ENCODE measurements at regions not wholly inside any gene's neighbourhood (a gene's known extent, or its start where the extent isn't known, plus 50 kb on each side); places are given as distances from the start of the nearest gene placed in this dataset.
"Not testable (repeated sequence)": the region's sequence is repeated elsewhere in the genome, so short reads cannot be mapped to it uniquely, and the experiment has no call there.

GRCh38 chr6:139967497-139967896, 593.0 kb upstream of the CITED2 start:
- DNase-seq, result no peak

DNA sequence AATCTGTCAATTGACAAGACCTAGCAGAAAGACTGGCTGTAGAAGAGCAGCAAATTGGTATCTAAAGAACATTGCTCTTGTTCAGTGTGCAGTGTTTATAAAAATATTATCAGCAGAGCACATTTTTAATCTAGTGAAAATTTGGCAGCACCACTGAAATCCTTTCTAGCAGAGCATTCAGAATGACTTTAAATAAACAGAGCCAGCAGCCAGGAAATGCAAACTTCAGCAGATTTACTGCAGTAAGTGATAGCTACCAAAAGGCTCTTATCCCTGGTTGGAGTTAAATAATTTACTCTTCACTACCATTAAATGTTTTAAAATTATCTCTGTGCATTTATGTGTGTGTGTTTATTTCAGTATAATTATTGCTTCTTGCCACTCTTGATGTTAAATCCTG, 590.9 kb upstream of the CITED2 start:
- DNase-seq, result no peak

- no peak for DNase-seq
Measured at GRCh38 chr6:139964737-139965136, 590.3 kb upstream of the CITED2 start.

DNA sequence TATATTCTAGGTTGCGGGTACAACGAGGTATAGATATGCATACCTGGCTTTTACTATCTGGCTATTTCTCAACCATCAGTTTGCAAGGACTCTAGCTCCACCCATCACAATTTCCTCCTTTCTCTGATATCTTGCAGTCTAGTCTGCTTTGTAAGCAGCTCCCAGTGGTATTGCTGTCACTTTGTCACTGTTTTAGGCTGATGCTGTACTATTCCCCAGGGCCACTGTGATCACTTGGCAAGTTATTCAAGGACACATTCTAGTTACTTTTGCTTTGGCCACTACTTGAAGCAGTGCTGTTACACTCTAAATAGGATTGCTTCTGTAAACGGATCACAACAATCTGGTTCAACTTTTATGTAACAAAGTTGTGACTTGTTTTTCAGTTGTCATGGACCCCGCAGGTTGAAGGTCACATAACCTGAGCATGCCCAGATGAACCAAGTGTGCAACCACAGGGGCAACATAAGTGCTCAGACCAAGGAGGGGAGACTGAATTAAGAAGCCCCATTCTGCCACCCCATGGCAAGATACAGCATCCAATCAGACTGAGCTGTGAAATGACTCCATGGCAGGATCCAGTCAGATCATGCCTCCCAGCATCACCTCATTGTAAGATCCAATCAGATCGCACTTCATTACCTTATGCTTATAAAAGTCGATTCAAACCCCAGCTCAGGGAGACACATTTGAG, 588.4 kb upstream of the CITED2 start:
- no peak for DNase-seq

DNA sequence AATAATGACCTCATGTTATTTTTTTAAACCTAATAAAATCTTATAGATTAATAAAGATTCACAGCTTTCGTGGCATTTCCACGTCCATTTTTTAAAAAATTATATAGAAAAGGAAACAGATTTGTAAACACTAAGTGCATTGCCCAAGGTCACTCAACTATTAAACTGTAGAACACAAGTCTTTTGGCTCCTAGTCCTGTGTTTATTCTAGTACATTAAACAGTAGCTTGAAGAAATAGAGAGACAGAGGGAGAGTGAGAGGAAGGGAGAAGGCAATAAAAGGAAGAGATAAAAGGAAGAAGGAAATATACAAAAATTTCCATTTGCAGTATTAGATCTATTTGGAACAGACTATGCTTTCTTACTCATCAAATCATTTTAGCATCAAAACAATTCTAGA, 586.7 kb upstream of the CITED2 start:
- DNase-seq, result no peak

DNA sequence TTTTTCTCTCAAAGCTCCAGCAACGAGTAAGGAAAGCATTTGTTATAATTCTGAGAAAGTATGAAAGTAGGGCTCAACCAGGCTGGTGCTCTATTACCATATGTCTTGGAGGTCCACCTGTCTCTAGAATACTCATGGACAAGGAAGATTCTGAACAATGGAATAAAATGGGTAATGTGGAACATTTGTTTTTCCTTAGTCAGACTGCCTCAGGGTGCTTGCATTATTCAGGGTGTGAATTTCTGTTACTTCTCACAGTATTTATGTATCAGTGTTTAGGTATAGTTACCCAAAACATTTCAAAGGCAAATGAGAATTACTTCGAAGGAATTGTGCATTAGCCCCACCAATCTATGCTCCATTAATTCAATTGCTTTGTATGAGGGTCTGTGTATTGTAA, 586.2 kb upstream of the CITED2 start:
- no peak for DNase-seq

DNA sequence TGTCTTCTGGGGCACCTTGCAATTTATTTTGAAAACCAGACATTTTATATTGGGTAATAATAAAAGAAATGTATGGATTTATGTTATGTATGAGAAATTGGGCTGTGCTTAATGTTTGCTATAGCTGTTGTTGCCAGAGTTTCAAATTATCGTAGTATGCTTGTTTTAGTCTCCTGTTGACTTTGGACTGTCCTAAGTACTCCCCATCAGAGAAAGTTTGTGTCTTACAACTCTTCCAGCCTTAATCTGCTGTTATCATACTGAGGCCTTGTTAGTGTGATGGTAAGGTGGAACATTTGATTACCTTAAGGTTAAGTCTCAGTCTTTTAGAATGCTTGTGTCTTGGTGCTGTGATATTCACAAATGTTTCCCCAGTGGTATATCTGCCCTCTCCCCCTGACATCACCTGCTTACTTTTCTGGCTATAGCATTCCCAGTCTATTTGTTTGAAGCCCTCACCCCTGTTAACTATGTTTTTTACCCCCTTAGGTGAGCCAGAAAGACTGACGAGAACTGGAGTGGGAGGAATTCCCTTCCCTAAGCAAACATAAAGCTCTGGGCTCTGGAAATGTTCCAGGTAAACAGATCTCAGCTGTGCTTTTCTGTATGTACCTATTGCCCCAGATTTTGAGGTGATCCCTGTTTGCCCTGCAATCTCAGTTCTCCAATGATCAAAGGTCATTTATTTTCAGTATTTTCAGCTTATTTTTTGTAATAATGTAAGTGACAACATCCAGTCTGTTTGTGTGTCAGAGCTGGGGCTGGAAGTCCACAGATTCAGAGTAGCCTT, 581.1 kb upstream of the CITED2 start:
- no peak for DNase-seq

GRCh38 chr6:139954463-139955071, 580.1 kb upstream of the CITED2 start:
- no peak for DNase-seq

- DNase-seq, result not testable (repeated sequence)
Measured at GRCh38 chr6:139953780-139954179, 579.3 kb upstream of the CITED2 start.

DNA sequence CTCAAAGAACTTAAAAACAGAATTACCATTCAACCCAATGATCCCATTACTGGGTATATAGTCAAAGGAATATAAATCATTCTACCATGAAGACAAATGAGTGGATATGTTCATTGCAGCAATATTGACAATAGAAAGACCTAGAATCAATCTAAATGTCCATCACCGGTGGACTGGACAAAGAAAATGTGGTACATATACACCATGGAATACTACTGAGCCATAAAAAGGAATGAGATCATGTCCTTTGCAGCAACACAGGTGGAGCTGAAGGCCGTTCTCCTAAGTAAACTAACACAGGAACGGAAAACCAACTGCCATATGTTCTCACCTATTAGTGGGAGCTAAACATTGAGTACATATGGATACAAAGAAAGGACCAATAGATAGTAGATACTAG, 576.7 kb upstream of the CITED2 start:
- no peak for DNase-seq

DNA sequence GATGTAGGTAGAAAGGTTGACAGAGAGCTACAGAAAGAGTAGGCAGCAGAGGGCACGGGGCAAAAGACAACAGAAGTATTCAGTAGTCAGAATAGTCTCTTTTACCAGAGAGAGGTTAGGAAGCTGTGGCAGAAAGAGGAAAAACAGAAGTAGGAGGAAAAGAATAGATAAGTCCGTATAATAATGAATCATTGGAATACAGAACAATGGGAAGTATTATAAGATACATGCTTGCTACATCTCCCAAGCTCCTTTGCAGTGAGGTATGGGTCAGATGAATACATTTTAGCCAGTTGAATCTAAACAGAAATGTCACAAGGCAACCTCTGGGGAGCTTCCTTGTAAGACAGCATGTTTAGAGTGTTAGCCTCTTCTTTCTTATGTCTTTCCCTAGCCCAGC, 570.5 kb upstream of the CITED2 start:
- DNase-seq, result no peak

DNA sequence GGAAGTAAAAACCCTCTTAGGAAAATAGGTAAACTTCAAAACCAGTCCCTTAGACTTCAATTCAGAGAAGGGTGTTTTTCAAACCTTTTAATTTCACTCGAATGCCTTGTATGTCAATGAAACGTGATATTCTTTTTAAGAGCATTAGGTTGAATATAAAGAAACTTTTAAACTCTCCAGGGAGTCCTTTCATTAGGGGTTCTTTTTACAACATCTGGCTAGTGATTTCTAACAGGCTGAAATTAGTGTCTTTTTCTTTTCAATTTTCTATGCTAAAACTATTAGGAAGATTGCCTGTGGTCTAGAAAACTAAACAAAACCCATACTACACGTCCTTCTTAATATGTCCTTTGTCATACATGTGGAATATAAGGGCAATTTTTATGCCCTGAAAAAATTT, 569.7 kb upstream of the CITED2 start:
- no peak for DNase-seq

DNA sequence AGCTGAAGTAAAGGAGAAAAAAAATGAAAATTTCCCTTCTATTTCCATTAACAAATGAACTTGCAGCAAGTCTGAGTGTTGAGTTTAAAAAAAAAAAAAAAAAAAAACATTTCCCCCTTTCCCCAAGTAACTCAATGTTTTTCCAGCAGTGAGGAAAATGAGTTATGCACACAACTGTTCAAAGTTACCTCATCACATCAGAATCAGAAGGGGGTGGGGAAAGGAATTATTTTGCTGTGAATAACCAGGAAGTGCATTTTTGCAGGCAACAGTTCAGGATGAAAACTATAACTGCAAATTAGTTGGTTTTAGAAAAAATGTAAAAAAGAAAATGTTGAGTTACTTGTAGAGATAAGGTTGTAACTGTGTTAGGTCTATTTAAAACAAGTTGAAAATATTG, 568.9 kb upstream of the CITED2 start:
- no peak for DNase-seq

DNA sequence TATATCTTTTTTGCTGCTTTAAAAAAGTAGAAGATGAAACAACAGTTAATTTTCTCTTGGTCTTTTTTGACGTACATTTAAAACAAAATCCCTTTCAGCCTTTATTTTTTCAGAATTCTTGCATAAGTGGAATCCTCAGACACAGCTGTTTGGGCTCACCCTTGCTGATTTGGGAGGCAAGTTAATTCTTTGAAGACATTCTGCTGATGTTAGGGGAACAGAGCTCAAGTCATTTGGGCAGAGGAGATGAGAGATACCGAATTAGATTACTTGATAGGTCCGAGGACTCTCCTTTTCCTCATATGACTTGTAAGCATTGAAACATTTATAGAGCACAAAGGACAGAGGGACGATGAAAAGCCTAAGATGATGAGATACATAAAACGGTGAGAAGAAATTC, 567.9 kb upstream of the CITED2 start:
- no peak for DNase-seq

DNA sequence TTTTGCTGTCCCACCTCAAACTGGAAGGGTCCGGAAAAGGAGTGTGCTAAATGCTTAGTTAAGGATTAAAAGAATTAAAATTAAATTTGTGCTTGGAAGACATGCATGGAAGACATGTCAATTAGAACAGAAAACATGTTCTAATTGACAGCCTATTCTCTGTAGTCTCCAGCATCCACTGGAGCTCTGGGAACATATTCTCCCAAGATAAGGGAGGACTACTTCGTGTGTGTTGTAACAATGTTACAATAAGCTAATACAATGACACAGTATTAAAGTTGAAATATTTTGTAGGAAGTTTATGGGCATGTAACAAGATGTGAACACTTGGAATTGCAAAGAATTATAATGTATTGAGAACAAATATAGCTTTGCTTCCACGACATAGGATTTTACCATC, 567.4 kb upstream of the CITED2 start:
- no peak for DNase-seq

GRCh38 chr6:139940741-139941729, 566.6 kb upstream of the CITED2 start:
- DNase-seq, result no peak

GRCh38 chr6:139939189-139939979, 564.9 kb upstream of the CITED2 start:
- DNase-seq, result no peak

DNA sequence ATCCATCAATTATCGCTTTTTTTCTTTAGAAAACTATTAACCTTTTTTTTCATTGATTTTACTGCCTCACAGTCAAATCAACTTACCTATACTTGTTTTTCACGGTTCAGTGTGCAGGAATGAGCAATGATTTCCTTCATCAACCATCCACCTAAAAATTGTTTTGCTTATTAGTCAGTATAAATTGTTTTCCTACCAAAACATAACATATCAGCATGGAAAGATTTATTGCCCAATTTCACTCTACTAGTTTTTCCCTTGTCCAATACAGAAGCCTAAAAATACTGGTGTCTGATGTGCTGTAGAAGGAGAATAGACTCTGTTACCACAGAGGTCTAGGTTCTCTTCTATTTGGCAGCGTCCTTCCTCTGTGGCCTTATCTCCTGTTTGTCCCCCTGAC, 558.2 kb upstream of the CITED2 start:
- no peak for DNase-seq

- no peak for DNase-seq
Measured at GRCh38 chr6:139931747-139932146, 557.3 kb upstream of the CITED2 start.

GRCh38 chr6:139927742-139928305, 553.4 kb upstream of the CITED2 start:
- DNase-seq, result no peak

DNA sequence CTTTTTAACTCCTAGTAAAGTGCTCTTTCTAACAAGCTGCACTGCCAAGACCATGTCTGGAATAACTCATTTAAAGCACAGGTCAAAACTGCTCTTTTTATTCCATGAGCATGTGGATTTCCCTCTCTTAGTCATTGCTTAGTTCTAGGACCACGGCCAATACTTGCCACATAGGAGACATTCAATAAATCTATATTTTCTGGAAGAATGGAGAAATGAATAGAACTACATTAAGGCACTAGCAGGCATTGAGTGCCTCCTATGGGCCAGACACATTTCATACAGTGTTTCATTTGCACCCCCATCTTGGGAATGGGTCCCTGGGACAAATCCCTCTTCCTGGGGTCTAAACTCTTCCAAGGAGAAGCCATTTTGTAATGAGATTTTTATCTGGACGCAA, 552.8 kb upstream of the CITED2 start:
- DNase-seq, result no peak

GRCh38 chr6:139926711-139927110, 552.3 kb upstream of the CITED2 start:
- no peak for DNase-seq
